Panc1 (cell line): ENCODE measurements at regions not wholly inside any gene's neighbourhood (a gene's known extent, or its start where the extent isn't known, plus 50 kb on each side); places are given as distances from the start of the nearest gene placed in this dataset.
"Not testable (repeated sequence)": the region's sequence is repeated elsewhere in the genome, so short reads cannot be mapped to it uniquely, and the experiment has no call there.

Source experiments
- ATAC-seq: fragments of 200-7000 bp; cut with Tn5 transposase; 2 replicates; pipeline ENCODE4 v1.9.1; 2020; ENCODE audit warnings: mild to moderate bottlenecking, moderate library complexity
- BruUV-seq: library from RNA; stranded (reverse); fragments of 400-500 nt; replicated peaks from 2 replicates; lab custom pipeline; 2021; lab: Mats Ljungman, UMichigan
- CTCF ChIA-PET: fragments of 300-600 bp; sonication (Branson Sonifier 250); formaldehyde crosslinking; loops from one replicate; lab custom pipeline; 2022; ENCODE audit warnings: antibody characterized with exemption; lab: Charles Lee
- POLR2A ChIA-PET: fragments of 300-600 bp; sonication (Branson Sonifier 250); formaldehyde crosslinking; loops from one replicate; lab custom pipeline; 2022; ENCODE audit warnings: antibody characterized with exemption; lab: Charles Lee
- DNase-seq: peaks from one replicate; pipeline ENCODE4 v3.0.0-alpha.2; 2010; ENCODE audit warnings: low read depth, low spot score
- H3K27ac ChIP-seq: 2 replicates; pipeline ENCODE4 v1.5.1; 2011; ENCODE audit warnings: mild to moderate bottlenecking, low read length, inconsistent platforms
- H3K27me3 ChIP-seq: fragments of 200-500 bp; sonication (Bioruptor generic); 2 replicates; pipeline ENCODE4 v1.6.0; 2014; ENCODE audit warnings: low read length, inconsistent platforms; ENCODE audit not compliant: control insufficient read depth, insufficient read depth
- H3K36me3 ChIP-seq: fragments of 200-500 bp; sonication (Bioruptor generic); 2 replicates; pipeline ENCODE4 v1.5.1; 2014; ENCODE audit warnings: inconsistent platforms, mild to moderate bottlenecking, low read length, moderate library complexity; ENCODE audit not compliant: control insufficient read depth, insufficient read depth
- H3K4me1 ChIP-seq: 2 replicates; pipeline ENCODE4 v1.5.1; 2011; ENCODE audit warnings: inconsistent platforms, mild to moderate bottlenecking, low read length, moderate library complexity; ENCODE audit not compliant: control insufficient read depth, insufficient read depth
- H3K4me3 ChIP-seq, 2 experiments: 2 replicates each; pipeline ENCODE4 v1.5.1; 2011 to 2012; ENCODE audit warnings: low read depth in 2 of 2, low read length in 2 of 2, mild to moderate bottlenecking in 2 of 2, inconsistent platforms in 1 of 2, moderate library complexity in 1 of 2
- H3K9me3 ChIP-seq: fragments of 200-500 bp; sonication (Bioruptor generic); 2 replicates; pipeline ENCODE4 v1.5.1; 2014; ENCODE audit warnings: low read depth, mild to moderate bottlenecking, inconsistent platforms, low read length, moderate library complexity; ENCODE audit not compliant: control insufficient read depth, insufficient read depth
- POLR2AphosphoS5 ChIP-seq: IDR thresholded peaks from 2 replicates; pipeline ENCODE4 v1.6.1; 2012; ENCODE audit warnings: mild to moderate bottlenecking, low read depth, low read length, moderate library complexity
- SIN3A ChIP-seq: IDR thresholded peaks from 2 replicates; pipeline ENCODE4 v1.6.1; 2012; ENCODE audit warnings: low read depth, mild to moderate bottlenecking, low read length, moderate library complexity, borderline replicate concordance; ENCODE audit not compliant: insufficient read depth
- TCF7L2 ChIP-seq: IDR thresholded peaks from 2 replicates; pipeline ENCODE4 v1.6.1; 2011; ENCODE audit warnings: mild to moderate bottlenecking, low read depth, low read length, inconsistent platforms
- in situ Hi-C: cut with HindIII; loops from 2 replicates; pipeline ENCODE4 v1.10.0; 2016; ENCODE audit warnings: low sequenced_read_pairs, low pct_unique_long_range_greater_than_20kb
- intact Hi-C: fragments of 100-400 bp; cut with micrococcal nuclease; formaldehyde crosslinking; loops from one replicate; pipeline ENCODE4 v1.10.0; 2022; ENCODE audit not compliant: unreplicated experiment
- TF ChIP-seq, protein P1 (sequence below): fragments of 450-650 bp; IDR thresholded peaks from 2 replicates; pipeline ENCODE4 v1.5.1; 2017; ENCODE audit warnings: mild to moderate bottlenecking
- TF ChIP-seq, protein P2 (sequence below), 2 experiments: IDR thresholded peaks; 2 replicates each; pipeline ENCODE4 v1.6.1; 2011 to 2012; ENCODE audit warnings: low read depth in 2 of 2, control low read depth in 1 of 2, low read length in 1 of 2, mild to moderate bottlenecking in 1 of 2, moderate library complexity in 1 of 2; ENCODE audit not compliant: insufficient read depth in 1 of 2

- Histone ChIP-seq H3K27me3 (no peaks in the 10 kb centered on the region), H3K4me3 (no peak overlapping the region), H3K9me3 (no peaks in the 10 kb centered on the region), H3K27ac (no peak overlapping the region), H3K4me1 (no peaks in the 10 kb centered on the region), H3K36me3 (no peaks in the 10 kb centered on the region)
- TF ChIP-seq, protein P1, sequence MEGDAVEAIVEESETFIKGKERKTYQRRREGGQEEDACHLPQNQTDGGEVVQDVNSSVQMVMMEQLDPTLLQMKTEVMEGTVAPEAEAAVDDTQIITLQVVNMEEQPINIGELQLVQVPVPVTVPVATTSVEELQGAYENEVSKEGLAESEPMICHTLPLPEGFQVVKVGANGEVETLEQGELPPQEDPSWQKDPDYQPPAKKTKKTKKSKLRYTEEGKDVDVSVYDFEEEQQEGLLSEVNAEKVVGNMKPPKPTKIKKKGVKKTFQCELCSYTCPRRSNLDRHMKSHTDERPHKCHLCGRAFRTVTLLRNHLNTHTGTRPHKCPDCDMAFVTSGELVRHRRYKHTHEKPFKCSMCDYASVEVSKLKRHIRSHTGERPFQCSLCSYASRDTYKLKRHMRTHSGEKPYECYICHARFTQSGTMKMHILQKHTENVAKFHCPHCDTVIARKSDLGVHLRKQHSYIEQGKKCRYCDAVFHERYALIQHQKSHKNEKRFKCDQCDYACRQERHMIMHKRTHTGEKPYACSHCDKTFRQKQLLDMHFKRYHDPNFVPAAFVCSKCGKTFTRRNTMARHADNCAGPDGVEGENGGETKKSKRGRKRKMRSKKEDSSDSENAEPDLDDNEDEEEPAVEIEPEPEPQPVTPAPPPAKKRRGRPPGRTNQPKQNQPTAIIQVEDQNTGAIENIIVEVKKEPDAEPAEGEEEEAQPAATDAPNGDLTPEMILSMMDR, result no peak
- TF ChIP-seq SIN3A (no peak), TCF7L2 (no peak), POLR2AphosphoS5 (no peak)
- TF ChIP-seq, protein P2, sequence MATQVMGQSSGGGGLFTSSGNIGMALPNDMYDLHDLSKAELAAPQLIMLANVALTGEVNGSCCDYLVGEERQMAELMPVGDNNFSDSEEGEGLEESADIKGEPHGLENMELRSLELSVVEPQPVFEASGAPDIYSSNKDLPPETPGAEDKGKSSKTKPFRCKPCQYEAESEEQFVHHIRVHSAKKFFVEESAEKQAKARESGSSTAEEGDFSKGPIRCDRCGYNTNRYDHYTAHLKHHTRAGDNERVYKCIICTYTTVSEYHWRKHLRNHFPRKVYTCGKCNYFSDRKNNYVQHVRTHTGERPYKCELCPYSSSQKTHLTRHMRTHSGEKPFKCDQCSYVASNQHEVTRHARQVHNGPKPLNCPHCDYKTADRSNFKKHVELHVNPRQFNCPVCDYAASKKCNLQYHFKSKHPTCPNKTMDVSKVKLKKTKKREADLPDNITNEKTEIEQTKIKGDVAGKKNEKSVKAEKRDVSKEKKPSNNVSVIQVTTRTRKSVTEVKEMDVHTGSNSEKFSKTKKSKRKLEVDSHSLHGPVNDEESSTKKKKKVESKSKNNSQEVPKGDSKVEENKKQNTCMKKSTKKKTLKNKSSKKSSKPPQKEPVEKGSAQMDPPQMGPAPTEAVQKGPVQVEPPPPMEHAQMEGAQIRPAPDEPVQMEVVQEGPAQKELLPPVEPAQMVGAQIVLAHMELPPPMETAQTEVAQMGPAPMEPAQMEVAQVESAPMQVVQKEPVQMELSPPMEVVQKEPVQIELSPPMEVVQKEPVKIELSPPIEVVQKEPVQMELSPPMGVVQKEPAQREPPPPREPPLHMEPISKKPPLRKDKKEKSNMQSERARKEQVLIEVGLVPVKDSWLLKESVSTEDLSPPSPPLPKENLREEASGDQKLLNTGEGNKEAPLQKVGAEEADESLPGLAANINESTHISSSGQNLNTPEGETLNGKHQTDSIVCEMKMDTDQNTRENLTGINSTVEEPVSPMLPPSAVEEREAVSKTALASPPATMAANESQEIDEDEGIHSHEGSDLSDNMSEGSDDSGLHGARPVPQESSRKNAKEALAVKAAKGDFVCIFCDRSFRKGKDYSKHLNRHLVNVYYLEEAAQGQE (IDR thresholded peaks at IDR 0.05; ENCODE audit: insufficient read depth in 1 of 2, low read depth in 2 of 2, low read length in 1 of 2), result no peak
- ChIA-PET CTCF (no interaction called here), POLR2A (no interaction called here)
- BruUV-seq, result no TSS peak
- in situ Hi-C loops, result no loop called here
- intact Hi-C loops, result no loop called here
- DNase-seq, result no peak
- no peak for ATAC-seq
These were observed 109.0 kb upstream of the THBS2 start for GRCh38 chr6:169362501-169363121.

DNA sequence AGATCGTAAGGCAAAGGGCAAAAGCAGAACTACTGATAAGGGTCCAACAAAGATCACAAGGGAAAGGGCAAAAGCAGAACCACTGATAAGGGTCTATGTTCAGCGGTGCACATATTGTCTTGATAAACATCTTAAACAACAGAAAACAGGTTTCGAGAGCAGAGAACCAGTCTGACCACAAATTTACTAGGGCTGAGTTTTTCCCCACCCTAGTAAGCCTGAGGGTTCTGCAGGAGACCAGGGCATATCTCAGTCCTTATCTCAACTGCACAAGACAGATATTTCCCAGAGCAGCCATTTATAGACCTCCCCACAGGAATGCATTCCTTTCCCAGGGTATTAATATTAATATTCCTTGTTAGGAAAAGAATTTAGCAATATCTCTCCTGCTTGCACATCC lies 101.4 kb upstream of the THBS2 start:
- H3K27ac ChIP-seq, H3K36me3 ChIP-seq, BruUV-seq, H3K27me3 ChIP-seq, ATAC-seq, H3K9me3 ChIP-seq, POLR2A ChIA-PET, in situ Hi-C loops, DNase-seq, CTCF ChIA-PET, H3K4me1 ChIP-seq, H3K4me3 ChIP-seq, intact Hi-C loops: not testable (repeated sequence)

GRCh38 chr6:169345146-169345545 lies 91.5 kb upstream of the THBS2 start:
- CTCF ChIA-PET, result no interaction called here
- BruUV-seq, result no TSS peak
- DNase-seq (no peak), ATAC-seq (no peak)
- in situ Hi-C loops, result no loop called here
- Histone ChIP-seq H3K9me3 (no peaks in the 10 kb centered on the region), H3K4me3 (no peak overlapping the region), H3K4me1 (peaks cover 3% of the 10 kb centered on the region), H3K36me3 (no peaks in the 10 kb centered on the region), H3K27ac (no peak overlapping the region), H3K27me3 (no peaks in the 10 kb centered on the region)
- intact Hi-C loops, result no loop called here
- POLR2A ChIA-PET, result no interaction called here
- TF ChIP-seq POLR2AphosphoS5, result no peak
- TF ChIP-seq, protein P1, result no peak
- no peak for TF ChIP-seq TCF7L2
- no peak for TF ChIP-seq SIN3A
- TF ChIP-seq, protein P2 (IDR thresholded peaks at IDR 0.05; ENCODE audit: insufficient read depth in 1 of 2, low read depth in 2 of 2, low read length in 1 of 2), result no peak
